ENCODE measurements at regions not wholly inside any gene's neighbourhood (a gene's known extent, or its start where the extent isn't known, plus 50 kb on each side); places are given as distances from the start of the nearest gene placed in this dataset.

- no peak overlapping the region for H3K27ac ChIP-seq
- H3K79me2 ChIP-seq (ENCODE audit: low read depth), result no peaks in the 10 kb centered on the region
- intact Hi-C loops (cut with micrococcal nuclease; ENCODE audit: unreplicated experiment), result no loop called here
- H3K9me2 ChIP-seq (ENCODE audit: insufficient read depth), result no peaks in the 10 kb centered on the region
- H3K4me2 ChIP-seq, result no peak overlapping the region
- DNase-seq, result no peak
- H3K4me1 ChIP-seq (replicated peaks; ENCODE audit: insufficient read depth), result peaks cover 34% of the 10 kb centered on the region
- no peaks in the 10 kb centered on the region for H3K36me3 ChIP-seq (ENCODE audit: low read depth)
- ChIA-PET CTCF (no interaction called here), POLR2A (ENCODE audit: unreplicated experiment) (no interaction called here)
- H2AFZ ChIP-seq, result peak overlapping the region; percentile 64
- H3F3A ChIP-seq (ENCODE audit: insufficient read depth, low read depth), result peaks cover 21% of the 10 kb centered on the region
- no peaks in the 10 kb centered on the region for H3K27me3 ChIP-seq (ENCODE audit: insufficient read depth, low read depth)
- no peak overlapping the region for H3K4me3 ChIP-seq
- no peak for TF ChIP-seq CTCF (conservative IDR thresholded peaks at IDR 0.05)
- no peak for TF ChIP-seq EZH2 (IDR thresholded peaks at IDR 0.05; ENCODE audit: low read depth)
- H4K20me1 ChIP-seq (ENCODE audit: insufficient read depth), result no peaks in the 10 kb centered on the region
- BruUV-seq (replicated peaks), result no TSS peak
- H3K9me3 ChIP-seq (ENCODE audit: insufficient read depth, low read depth), result no peaks in the 10 kb centered on the region
Measured at GRCh38 chr20:53660947-53661381, 67.3 kb upstream of the ZNF217 start.

- H3F3A ChIP-seq (ENCODE audit: insufficient read depth, low read depth), result peaks cover 27% of the 10 kb centered on the region
- no peaks in the 10 kb centered on the region for H3K27me3 ChIP-seq (ENCODE audit: insufficient read depth, low read depth)
- POLR2A ChIA-PET (ENCODE audit: unreplicated experiment), result no interaction called here
- no TSS peak for BruUV-seq (replicated peaks)
- no peak for DNase-seq
- no peak overlapping the region for H3K4me3 ChIP-seq
- no peaks in the 10 kb centered on the region for H3K9me3 ChIP-seq (ENCODE audit: insufficient read depth, low read depth)
- no peak overlapping the region for H3K4me2 ChIP-seq
- intact Hi-C loops (cut with micrococcal nuclease; ENCODE audit: unreplicated experiment), result no loop called here
- peak overlapping the region; percentile 64 for H2AFZ ChIP-seq
- H3K79me2 ChIP-seq (ENCODE audit: low read depth), result no peaks in the 10 kb centered on the region
- H3K36me3 ChIP-seq (ENCODE audit: low read depth), result no peaks in the 10 kb centered on the region
- peaks cover 41% of the 10 kb centered on the region for H3K4me1 ChIP-seq (replicated peaks; ENCODE audit: insufficient read depth)
- H3K27ac ChIP-seq, result no peak overlapping the region
- CTCF ChIA-PET, result interaction anchor here (0.6 kb wide), 2 partner anchors 9 to 34 kb away, joined by 3 read pairs; no protein-coding TSS in a partner anchor
- H3K9me2 ChIP-seq (ENCODE audit: insufficient read depth), result no peaks in the 10 kb centered on the region
- H4K20me1 ChIP-seq (ENCODE audit: insufficient read depth), result no peaks in the 10 kb centered on the region
- TF ChIP-seq CTCF (conservative IDR thresholded peaks at IDR 0.05) (no peak), EZH2 (IDR thresholded peaks at IDR 0.05; ENCODE audit: low read depth) (no peak)
Measured at GRCh38 chr20:53660078-53660909, 66.7 kb upstream of the ZNF217 start.

GRCh38 chr20:53658973-53659372, 65.3 kb upstream of the ZNF217 start:
- ChIA-PET POLR2A (ENCODE audit: unreplicated experiment) (interaction anchor here (0.6 to 0.7 kb wide), 2 partner anchors 13 to 249 kb away, joined by 4 to 5 read pairs; no protein-coding TSS in a partner anchor), CTCF (interaction anchor here (0.8 kb wide), 1 partner anchor 16 kb away, joined by 4 read pairs; no protein-coding TSS in a partner anchor)
- H3K36me3 ChIP-seq (ENCODE audit: low read depth), result no peaks in the 10 kb centered on the region
- peaks cover 26% of the 10 kb centered on the region for H3F3A ChIP-seq (ENCODE audit: insufficient read depth, low read depth)
- TF ChIP-seq CTCF (conservative IDR thresholded peaks at IDR 0.05) (no peak), EZH2 (IDR thresholded peaks at IDR 0.05; ENCODE audit: low read depth) (no peak)
- H4K20me1 ChIP-seq (ENCODE audit: insufficient read depth), result no peaks in the 10 kb centered on the region
- no peaks in the 10 kb centered on the region for H3K79me2 ChIP-seq (ENCODE audit: low read depth)
- no peaks in the 10 kb centered on the region for H3K9me2 ChIP-seq (ENCODE audit: insufficient read depth)
- H2AFZ ChIP-seq, result no peak overlapping the region
- intact Hi-C loops (cut with micrococcal nuclease; ENCODE audit: unreplicated experiment), result loop anchor here (5.0 kb wide), 1 partner anchor 62 kb away; no protein-coding TSS in a partner anchor
- peaks cover 47% of the 10 kb centered on the region for H3K4me1 ChIP-seq (replicated peaks; ENCODE audit: insufficient read depth)
- no peaks in the 10 kb centered on the region for H3K9me3 ChIP-seq (ENCODE audit: insufficient read depth, low read depth)
- no peak overlapping the region for H3K27ac ChIP-seq
- no TSS peak for BruUV-seq (replicated peaks)
- H3K4me3 ChIP-seq, result no peak overlapping the region
- H3K4me2 ChIP-seq, result no peak overlapping the region
- DNase-seq, result no peak
- no peaks in the 10 kb centered on the region for H3K27me3 ChIP-seq (ENCODE audit: insufficient read depth, low read depth)
